AG04450 (cell line): ENCODE measurements at regions not wholly inside any gene's neighbourhood (a gene's known extent, or its start where the extent isn't known, plus 50 kb on each side); places are given as distances from the start of the nearest gene placed in this dataset.

Experiments used
- CTCF ChIA-PET: fragments of 300-600, 350-600 bp; formaldehyde crosslinking; extraction: SDS; loops from one replicate; lab custom pipeline; 2022; ENCODE audit warnings: antibody characterized with exemption, inconsistent platforms; lab: Charles Lee
- POLR2A ChIA-PET: fragments of 350-600 bp; formaldehyde crosslinking; extraction: SDS; loops from one replicate; lab custom pipeline; 2021; ENCODE audit warnings: antibody characterized with exemption, inconsistent platforms; lab: Yijun Ruan, JAX
- DNase-seq: peaks from one replicate; pipeline ENCODE4 v3.0.0-alpha.2; 2011; ENCODE audit warnings: low read depth, low spot score
- H3K27ac ChIP-seq: one replicate; pipeline ENCODE4 v1.5.1; 2012; ENCODE audit warnings: low read depth, low read length, control low read depth
- H3K27me3 ChIP-seq: one replicate; pipeline ENCODE4 v1.6.0; 2012; ENCODE audit warnings: low read length; ENCODE audit not compliant: control insufficient read depth, insufficient read depth
- H3K4me3 ChIP-seq: 2 replicates; pipeline ENCODE4 v1.5.1; 2011; ENCODE audit warnings: mild to moderate bottlenecking, low read depth, low read length, control low read depth
- H3K9me3 ChIP-seq: 2 replicates; pipeline ENCODE4 v1.5.1; 2012; ENCODE audit warnings: low read length; ENCODE audit not compliant: control insufficient read depth, insufficient read depth
- CTCF ChIP-seq: IDR thresholded peaks from 2 replicates; pipeline ENCODE4 v1.5.1; 2011; ENCODE audit warnings: low read depth, low read length, control low read depth, inconsistent platforms

- H3K27me3 ChIP-seq = peaks cover 10% of the 10 kb centered on the region
- no peak for TF ChIP-seq CTCF
- no peak overlapping the region for H3K27ac ChIP-seq
- no peak for DNase-seq
- no peak overlapping the region for H3K4me3 ChIP-seq
- ChIA-PET POLR2A (no interaction called here), CTCF (interaction anchor here (0.7 kb wide), 1 partner anchor 27 kb away, joined by 3 read pairs; no protein-coding TSS in a partner anchor)
- H3K9me3 ChIP-seq = peaks cover 9% of the 10 kb centered on the region
These were observed 196.2 kb upstream of the IER5L start for GRCh38 chr9:129374231-129374630.

DNA sequence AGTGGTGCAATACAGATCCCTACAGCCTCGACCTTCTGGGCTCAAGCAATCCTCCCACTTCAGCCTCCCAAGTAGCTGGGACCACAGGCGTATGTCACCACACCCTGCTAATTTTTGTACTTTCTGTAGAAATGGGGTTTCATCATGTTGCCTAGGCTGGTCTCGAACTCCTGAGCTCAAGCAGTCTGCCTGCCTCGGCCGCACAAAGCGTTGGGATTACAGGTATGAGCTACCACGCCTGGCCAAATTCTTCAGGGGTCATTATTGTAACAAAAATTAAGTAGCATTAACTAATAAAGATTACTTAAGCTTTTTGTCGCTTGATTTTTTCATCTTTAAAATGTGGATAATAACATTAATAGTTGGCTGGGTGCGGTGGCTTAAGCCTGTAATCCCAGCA lies 195.3 kb upstream of the IER5L start:
- ChIA-PET CTCF (no interaction called here), POLR2A (no interaction called here)
- no peak overlapping the region for H3K27ac ChIP-seq
- H3K4me3 ChIP-seq = no peak overlapping the region
- H3K9me3 ChIP-seq = peaks cover 9% of the 10 kb centered on the region
- no peak for DNase-seq
- peaks cover 9% of the 10 kb centered on the region for H3K27me3 ChIP-seq
- TF ChIP-seq CTCF = no peak

- no peak overlapping the region for H3K27ac ChIP-seq
- ChIA-PET POLR2A (no interaction called here), CTCF (interaction anchor here (0.6 kb wide), 1 partner anchor 14 kb away, joined by 3 read pairs; no protein-coding TSS in a partner anchor)
- no peak overlapping the region for H3K4me3 ChIP-seq
- H3K27me3 ChIP-seq = no peaks in the 10 kb centered on the region
- TF ChIP-seq CTCF = no peak
- no peak for DNase-seq
- peaks cover 9% of the 10 kb centered on the region for H3K9me3 ChIP-seq
These were observed 192.7 kb upstream of the IER5L start for GRCh38 chr9:129370770-129371169.

DNA sequence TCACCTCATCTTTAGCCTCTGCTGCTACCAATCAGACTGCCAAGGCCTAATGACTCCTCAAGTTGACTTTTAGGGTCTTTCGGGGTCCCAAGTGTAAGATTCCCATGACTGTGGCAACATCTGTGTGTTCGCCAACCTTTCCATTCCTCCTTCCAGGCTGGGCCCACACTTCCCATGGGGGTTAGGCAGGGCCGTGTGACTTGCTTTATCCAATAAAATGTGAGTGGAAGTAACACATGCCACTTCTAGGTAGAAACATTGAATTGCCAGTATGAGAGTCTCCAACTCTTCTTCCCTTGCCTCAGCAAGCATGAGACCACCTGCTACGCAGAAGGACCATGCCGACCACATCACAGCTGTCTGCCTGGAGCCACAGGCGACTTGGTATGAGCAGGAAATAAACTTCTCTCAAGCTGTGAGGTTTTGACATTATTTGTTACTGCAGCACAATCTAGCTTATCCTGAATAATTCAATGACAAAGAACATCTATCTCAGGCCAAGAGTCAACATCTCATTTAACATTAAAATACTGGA lies 190.4 kb upstream of the IER5L start:
- POLR2A ChIA-PET = no interaction called here
- Histone ChIP-seq H3K27ac (no peak overlapping the region), H3K9me3 (peaks cover 9% of the 10 kb centered on the region), H3K4me3 (no peak overlapping the region), H3K27me3 (no peaks in the 10 kb centered on the region)
- CTCF ChIA-PET = no interaction called here
- TF ChIP-seq CTCF = no peak
- no peak for DNase-seq

DNA sequence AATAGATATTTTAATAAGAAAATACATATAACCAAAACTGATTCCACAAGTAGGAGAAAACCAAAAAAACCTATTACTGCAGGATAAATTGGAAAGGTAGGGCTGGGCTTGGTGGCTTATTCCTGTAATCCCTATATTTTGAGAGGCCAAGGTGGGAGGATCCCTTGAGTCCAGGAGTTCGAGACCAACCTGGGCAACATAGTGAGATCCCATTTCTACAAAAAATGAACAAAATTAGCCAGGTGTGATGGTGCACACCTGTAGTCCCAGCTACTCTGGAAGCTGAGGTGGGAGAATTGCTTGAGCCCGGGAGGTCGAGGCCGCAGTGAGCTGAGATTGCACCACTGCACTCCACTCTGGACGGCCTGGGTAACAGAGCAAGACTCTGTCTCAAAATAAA lies 189.2 kb upstream of the IER5L start:
- CTCF ChIA-PET = no interaction called here
- TF ChIP-seq CTCF = no peak
- no peak overlapping the region for H3K27ac ChIP-seq
- POLR2A ChIA-PET = no interaction called here
- no peak for DNase-seq
- no peak overlapping the region for H3K4me3 ChIP-seq
- H3K9me3 ChIP-seq = peaks cover 9% of the 10 kb centered on the region
- no peaks in the 10 kb centered on the region for H3K27me3 ChIP-seq
